H1 (cell line): ENCODE measurements at regions not wholly inside any gene's neighbourhood (a gene's known extent, or its start where the extent isn't known, plus 50 kb on each side); places are given as distances from the start of the nearest gene placed in this dataset.

Experiments used
- CTCF ChIA-PET: fragments of 300-600 bp; sonication (Branson Sonifier 250); formaldehyde crosslinking; loops from one replicate; lab custom pipeline; 2021; ENCODE audit not compliant: partially characterized antibody; lab: Charles Lee
- POLR2A ChIA-PET: fragments of 300-600 bp; sonication (Branson Sonifier 250); formaldehyde crosslinking; loops from one replicate; lab custom pipeline; 2021; ENCODE audit warnings: inconsistent platforms; ENCODE audit not compliant: partially characterized antibody; lab: Charles Lee
- DNase-seq, 2 experiments: peaks; one replicate each; pipeline versions ENCODE4 v3.0.0 to v3.0.0-alpha.2; 2010 to 2022; ENCODE audit warnings: low spot score in 2 of 2, low read depth in 1 of 2, mixed read lengths in 1 of 2
- FAIRE-seq: peaks from 2 replicates; lab custom pipeline; 2011; peaks lifted over from hg19 to GRCh38; lab: Jason Lieb, UNC
- H2AFZ ChIP-seq: 2 replicates; pipeline ENCODE4 v1.8.1; 2012; ENCODE audit warnings: low read length, inconsistent platforms
- H2AK5ac ChIP-seq: 2 replicates; pipeline ENCODE4 v1.6.1; 2013; ENCODE audit warnings: low read depth, low read length
- H2BK120ac ChIP-seq: replicated peaks from 2 replicates; pipeline ENCODE3; 2013; ENCODE audit warnings: low read depth, low read length, inconsistent platforms
- H2BK12ac ChIP-seq: 2 replicates; pipeline ENCODE4 v1.6.1; 2013; ENCODE audit warnings: low read depth, low read length
- H2BK15ac ChIP-seq: 2 replicates; pipeline ENCODE4 v1.6.1; 2013; ENCODE audit warnings: low read length
- H2BK20ac ChIP-seq: 2 replicates; pipeline ENCODE4 v1.6.1; 2013; ENCODE audit warnings: low read length
- H2BK5ac ChIP-seq: 2 replicates; pipeline ENCODE4 v1.6.1; 2013; ENCODE audit warnings: low read depth, low read length
- H3K14ac ChIP-seq: 2 replicates; pipeline ENCODE4 v1.6.1; 2013; ENCODE audit warnings: inconsistent platforms; ENCODE audit not compliant: insufficient read length
- H3K18ac ChIP-seq: 2 replicates; pipeline ENCODE4 v1.6.1; 2013; ENCODE audit warnings: low read length; ENCODE audit errors: extremely low read depth
- H3K23ac ChIP-seq: 2 replicates; pipeline ENCODE4 v1.6.1; 2013; ENCODE audit warnings: inconsistent platforms; ENCODE audit not compliant: insufficient read length
- H3K23me2 ChIP-seq: 2 replicates; pipeline ENCODE4 v1.6.1; 2013; ENCODE audit warnings: low read depth, low read length
- H3K27ac ChIP-seq: 2 replicates; pipeline ENCODE4 v1.6.1; 2011; ENCODE audit warnings: low read depth, low read length, inconsistent platforms
- H3K27me3 ChIP-seq, 4 experiments: replicated peaks in 1 of 4; 1 replicate in 1 of 4; 2 replicates in 3 of 4; pipeline versions ENCODE4 v1.6.1 to v1.8.1; 2011 to 2013; ENCODE audit warnings: low read length in 3 of 4, mild to moderate bottlenecking in 3 of 4, inconsistent platforms in 2 of 4, mixed read lengths in 2 of 4, moderate library complexity in 1 of 4; ENCODE audit not compliant: control insufficient read depth in 3 of 4, insufficient read depth in 3 of 4; ENCODE audit errors: extremely low read depth in 1 of 4
- H3K36me3 ChIP-seq, 4 experiments: 2 replicates each; pipeline versions ENCODE4 v1.6.1 to v1.8.1; 2011 to 2013; ENCODE audit warnings: mild to moderate bottlenecking in 4 of 4, low read length in 3 of 4, moderate library complexity in 2 of 4, control low read depth in 1 of 4, inconsistent platforms in 1 of 4; ENCODE audit not compliant: insufficient read depth in 4 of 4, control insufficient read depth in 2 of 4
- H3K4ac ChIP-seq: replicated peaks from 2 replicates; pipeline ENCODE3; 2013; ENCODE audit warnings: low read length, low read depth, mixed read lengths, inconsistent platforms; ENCODE audit not compliant: insufficient read length
- H3K4me1 ChIP-seq, 4 experiments: replicated peaks in 1 of 4; 1 replicate in 1 of 4; 2 replicates in 3 of 4; pipeline versions ENCODE4 v1.6.1 to v1.8.1; 2011 to 2013; ENCODE audit warnings: low read length in 3 of 4, inconsistent platforms in 2 of 4, mixed read lengths in 1 of 4; ENCODE audit not compliant: insufficient read depth in 4 of 4, control insufficient read depth in 3 of 4
- H3K4me2 ChIP-seq, 2 experiments: 2 replicates each; pipeline versions ENCODE4 v1.6.1 to v1.8.1; 2011 to 2013; ENCODE audit warnings: low read depth in 2 of 2, low read length in 2 of 2, control low read depth in 1 of 2, inconsistent platforms in 1 of 2, mild to moderate bottlenecking in 1 of 2; ENCODE audit not compliant: insufficient read depth in 1 of 2
- H3K4me3 ChIP-seq, 4 experiments: fragments of 200-600, 300-600 bp in 1 of 4; sonication (generic), shearing (Covaris generic), sonication (Bioruptor Twin) in 1 of 4; 2 replicates each; pipeline versions ENCODE4 v1.5.1 to v1.8.1; 2011 to 2016; ENCODE audit warnings: low read length in 4 of 4, low read depth in 3 of 4, control low read depth in 2 of 4, inconsistent platforms in 2 of 4, mild to moderate bottlenecking in 2 of 4, mixed read lengths in 1 of 4, moderate library complexity in 1 of 4; ENCODE audit not compliant: insufficient read depth in 2 of 4; ENCODE audit errors: extremely low read depth in 1 of 4
- H3K56ac ChIP-seq: replicated peaks from 2 replicates; pipeline ENCODE3; 2013; ENCODE audit warnings: low read depth, mild to moderate bottlenecking, mixed read lengths, low read length, inconsistent platforms; ENCODE audit not compliant: insufficient read length
- H3K79me1 ChIP-seq: 2 replicates; pipeline ENCODE4 v1.6.1; 2013; ENCODE audit warnings: low read depth, low read length, control low read depth
- H3K79me2 ChIP-seq, 2 experiments: 2 replicates each; pipeline versions ENCODE4 v1.6.1 to v1.8.1; 2012 to 2013; ENCODE audit warnings: low read length in 2 of 2, mild to moderate bottlenecking in 2 of 2, inconsistent platforms in 1 of 2; ENCODE audit not compliant: insufficient read depth in 2 of 2, control insufficient read depth in 1 of 2
- H3K9ac ChIP-seq, 4 experiments: replicated peaks in 1 of 4; 1 replicate in 1 of 4; 2 replicates in 3 of 4; pipeline versions ENCODE4 v1.6.1 to v1.8.1; 2011 to 2013; ENCODE audit warnings: low read depth in 3 of 4, low read length in 3 of 4, control low read depth in 2 of 4, mild to moderate bottlenecking in 2 of 4, moderate library complexity in 2 of 4, inconsistent platforms in 1 of 4; ENCODE audit errors: extremely low read depth in 1 of 4
- H3K9me3 ChIP-seq, 2 experiments: 2 replicates each; pipeline versions ENCODE4 v1.6.1 to v1.8.1; 2012 to 2013; ENCODE audit warnings: mild to moderate bottlenecking in 2 of 2, moderate library complexity in 2 of 2, control low read depth in 1 of 2, inconsistent platforms in 1 of 2, low read depth in 1 of 2, low read length in 1 of 2, mixed read lengths in 1 of 2; ENCODE audit not compliant: insufficient read depth in 2 of 2
- H4K20me1 ChIP-seq, 2 experiments: replicated peaks in 1 of 2; 2 replicates each; pipeline versions ENCODE3 to v1.8.1; 2011 to 2013; ENCODE audit warnings: inconsistent platforms in 2 of 2, low read length in 2 of 2, mild to moderate bottlenecking in 1 of 2; ENCODE audit not compliant: insufficient read depth in 2 of 2, control insufficient read depth in 1 of 2
- H4K5ac ChIP-seq: 2 replicates; pipeline ENCODE4 v1.6.1; 2013; ENCODE audit warnings: low read length, low read depth, mixed read lengths, inconsistent platforms; ENCODE audit not compliant: insufficient read length
- H4K8ac ChIP-seq: 2 replicates; pipeline ENCODE4 v1.8.0; 2013; ENCODE audit warnings: mild to moderate bottlenecking, moderate library complexity, low read length, inconsistent platforms; ENCODE audit not compliant: insufficient read depth; ENCODE audit errors: extremely low read depth
- H4K91ac ChIP-seq: replicated peaks from 2 replicates; pipeline ENCODE3; 2013; ENCODE audit warnings: low read length, mixed read lengths, inconsistent platforms; ENCODE audit not compliant: insufficient read length
- HDAC2 ChIP-seq, 2 experiments: fragments of 300-600 bp in 1 of 2; sonication (generic) in 1 of 2; IDR thresholded peaks; 2 replicates each; pipeline ENCODE4 v1.6.1; 2011 to 2012; ENCODE audit warnings: low read depth in 2 of 2, low read length in 2 of 2, mild to moderate bottlenecking in 2 of 2, moderate library complexity in 2 of 2, borderline replicate concordance in 1 of 2, inconsistent platforms in 1 of 2
- RAD21 ChIP-seq, 2 experiments: IDR thresholded peaks in 1 of 2; conservative IDR thresholded peaks in 1 of 2; 2 replicates each; pipeline ENCODE4 v1.6.1; 2011; ENCODE audit warnings: low read depth in 2 of 2, low read length in 2 of 2, improper control_type of control experiment in 1 of 2, inconsistent platforms in 1 of 2, mild to moderate bottlenecking in 1 of 2, moderate library complexity in 1 of 2
- WGBS, 2 experiments: shearing (Covaris generic) in 1 of 2; methylation state at CpG; one replicate each; pipeline versions ENCODE4 v1.1.6 to v1.1.7; 2013 to 2015; ENCODE audit warnings: low lambda C conversion rate in 2 of 2, mixed read lengths in 2 of 2, inconsistent platforms in 1 of 2, low coverage in 1 of 2, missing lambda C conversion rate in 1 of 2; ENCODE audit not compliant: insufficient replicate concordance in 2 of 2, insufficient coverage in 1 of 2, insufficient read length in 1 of 2; ENCODE audit errors: extremely low coverage in 1 of 2, missing lambda C conversion rate in 1 of 2; 5-methylcytosine and 5-hydroxymethylcytosine counted together

DNA sequence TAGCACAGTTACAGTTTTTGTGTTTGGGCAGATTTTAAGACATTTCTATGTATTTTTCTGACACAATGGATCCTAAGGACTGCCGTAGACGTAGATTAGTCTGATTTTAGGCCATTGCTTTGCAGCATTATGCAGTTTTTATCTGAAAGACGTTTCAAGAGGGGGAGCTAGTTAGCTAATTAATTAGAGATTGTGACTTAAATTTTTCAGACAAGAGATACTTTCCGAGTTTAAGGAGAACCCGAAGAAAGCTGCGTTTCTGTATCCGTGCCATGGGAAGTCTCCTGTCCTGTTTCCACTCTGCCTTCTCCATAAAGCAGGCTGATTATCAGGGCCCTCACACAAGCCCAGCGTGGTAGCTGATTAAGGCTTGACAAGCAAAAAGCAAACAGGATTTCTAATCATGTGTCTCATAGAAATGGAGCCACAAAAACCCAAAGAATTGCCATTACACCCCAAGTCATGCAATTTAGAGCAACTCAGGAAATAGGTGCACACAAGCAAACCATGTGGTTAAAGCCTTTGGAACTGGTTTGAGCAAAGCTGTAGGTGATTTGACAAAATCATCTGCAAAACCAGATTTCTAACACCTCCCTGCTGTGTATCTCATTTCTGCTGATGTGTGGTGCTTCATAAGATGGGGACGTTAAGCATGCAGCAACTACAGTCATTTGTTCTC, 808.1 kb downstream of the RNF144A start:
- Histone ChIP-seq H3K4me2 (no peak overlapping the region), H3K23me2 (no peaks in the 10 kb centered on the region), H3K4ac (no peak overlapping the region), H3K18ac (no peak overlapping the region; the same call in 1 of the 2 replicates), H2AFZ (no peak overlapping the region), H3K14ac (no peak overlapping the region), H3K27me3 (no peaks in the 10 kb centered on the region), H2BK120ac (no peak overlapping the region), H3K9me3 (no peaks in the 10 kb centered on the region), H4K5ac (no peak overlapping the region), H3K56ac (no peak overlapping the region), H4K8ac (no peak overlapping the region), H4K91ac (no peak overlapping the region), H3K79me1 (no peaks in the 10 kb centered on the region), H2BK5ac (no peak overlapping the region), H2BK20ac (no peak overlapping the region), H3K27ac (no peak overlapping the region), H3K79me2 (no peaks in the 10 kb centered on the region), H2BK15ac (no peak overlapping the region), H3K36me3 (no peaks in the 10 kb centered on the region), H2BK12ac (no peak overlapping the region), H4K20me1 (no peaks in the 10 kb centered on the region), H3K4me3 (no peak overlapping the region), H3K4me1 (peaks cover 0 to 4% (median 0%) of the 10 kb centered on the region in 4 experiments; a peak in 2 of 7 replicates), H2AK5ac (no peak overlapping the region), H3K9ac (no peak overlapping the region), H3K23ac (no peak overlapping the region)
- ChIA-PET CTCF (interaction anchor here (0.5 to 1.5 kb wide), 6 partner anchors 9 to 576 kb away, joined by 3 read pairs; no protein-coding TSS in a partner anchor), POLR2A (no interaction called here)
- WGBS, 2 experiments: 76% methylated on average over 9 of the region's 9 CpGs; no CpG with 5 or more reads in 1 of the 2 experiments
- TF ChIP-seq HDAC2 (IDR thresholded peaks at IDR 0.05; ENCODE audit: borderline replicate concordance in 1 of 2, low read depth in 2 of 2, low read length in 2 of 2) (no peak), RAD21 (IDR thresholded peaks at IDR 0.05 in 1 of 2, conservative IDR thresholded peaks at IDR 0.05 in 1 of 2; ENCODE audit: low read depth in 2 of 2, low read length in 2 of 2) (0 out of 4 replicates have a peak, but pooled peaks of 1 of the 2 experiments have one; percentile 14)
- FAIRE-seq (no peak), DNase-seq (no peak)
